Mesothelial cell of epicardium (in vitro differentiated cells): ENCODE measurements at regions not wholly inside any gene's neighbourhood (a gene's known extent, or its start where the extent isn't known, plus 50 kb on each side); places are given as distances from the start of the nearest gene placed in this dataset.

Experiments used
- DNase-seq, 2 experiments: peaks; one replicate each; pipeline ENCODE4 v3.0.0; 2021; ENCODE audit warnings: low spot score in 2 of 2; ENCODE audit not compliant: unreplicated experiment in 2 of 2
- H3K27ac Mint-ChIP-seq: 2 replicates; pipeline ENCODE4 v1.8.0; 2021; ENCODE audit warnings: mixed read lengths
- H3K27me3 Mint-ChIP-seq: 2 replicates; pipeline ENCODE4 v1.8.0; 2021; ENCODE audit warnings: low read depth, mixed read lengths
- H3K36me3 Mint-ChIP-seq: 2 replicates; pipeline ENCODE4 v1.8.0; 2021; ENCODE audit warnings: mixed read lengths
- H3K4me1 Mint-ChIP-seq: 2 replicates; pipeline ENCODE4 v1.8.0; 2021; ENCODE audit warnings: mixed read lengths
- H3K4me3 Mint-ChIP-seq: 2 replicates; pipeline ENCODE4 v1.8.0; 2021; ENCODE audit warnings: mild to moderate bottlenecking, moderate library complexity, mixed read lengths
- H3K9me3 Mint-ChIP-seq: 2 replicates; pipeline ENCODE4 v1.8.0; 2021; ENCODE audit warnings: mixed read lengths
- TF ChIP-seq, protein P1 (sequence below): fragments of 200-600 bp; sonication (generic); IDR thresholded peaks from one replicate; pipeline ENCODE4 v1.5.0; 2021; ENCODE audit warnings: antibody characterized with exemption; ENCODE audit not compliant: unreplicated experiment

GRCh38 chr2:173672573-173673340 is 292.4 kb downstream of the SP3 start:
- no peak overlapping the region for H3K27ac Mint-ChIP-seq
- no peaks in the 10 kb centered on the region for H3K36me3 Mint-ChIP-seq
- H3K4me1 Mint-ChIP-seq, result no peaks in the 10 kb centered on the region
- DNase-seq, result no peak
- no peaks in the 10 kb centered on the region for H3K27me3 Mint-ChIP-seq
- TF ChIP-seq, protein P1, sequence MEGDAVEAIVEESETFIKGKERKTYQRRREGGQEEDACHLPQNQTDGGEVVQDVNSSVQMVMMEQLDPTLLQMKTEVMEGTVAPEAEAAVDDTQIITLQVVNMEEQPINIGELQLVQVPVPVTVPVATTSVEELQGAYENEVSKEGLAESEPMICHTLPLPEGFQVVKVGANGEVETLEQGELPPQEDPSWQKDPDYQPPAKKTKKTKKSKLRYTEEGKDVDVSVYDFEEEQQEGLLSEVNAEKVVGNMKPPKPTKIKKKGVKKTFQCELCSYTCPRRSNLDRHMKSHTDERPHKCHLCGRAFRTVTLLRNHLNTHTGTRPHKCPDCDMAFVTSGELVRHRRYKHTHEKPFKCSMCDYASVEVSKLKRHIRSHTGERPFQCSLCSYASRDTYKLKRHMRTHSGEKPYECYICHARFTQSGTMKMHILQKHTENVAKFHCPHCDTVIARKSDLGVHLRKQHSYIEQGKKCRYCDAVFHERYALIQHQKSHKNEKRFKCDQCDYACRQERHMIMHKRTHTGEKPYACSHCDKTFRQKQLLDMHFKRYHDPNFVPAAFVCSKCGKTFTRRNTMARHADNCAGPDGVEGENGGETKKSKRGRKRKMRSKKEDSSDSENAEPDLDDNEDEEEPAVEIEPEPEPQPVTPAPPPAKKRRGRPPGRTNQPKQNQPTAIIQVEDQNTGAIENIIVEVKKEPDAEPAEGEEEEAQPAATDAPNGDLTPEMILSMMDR, result no peak
- no peak overlapping the region for H3K4me3 Mint-ChIP-seq
- peaks cover 15% of the 10 kb centered on the region for H3K9me3 Mint-ChIP-seq

DNA sequence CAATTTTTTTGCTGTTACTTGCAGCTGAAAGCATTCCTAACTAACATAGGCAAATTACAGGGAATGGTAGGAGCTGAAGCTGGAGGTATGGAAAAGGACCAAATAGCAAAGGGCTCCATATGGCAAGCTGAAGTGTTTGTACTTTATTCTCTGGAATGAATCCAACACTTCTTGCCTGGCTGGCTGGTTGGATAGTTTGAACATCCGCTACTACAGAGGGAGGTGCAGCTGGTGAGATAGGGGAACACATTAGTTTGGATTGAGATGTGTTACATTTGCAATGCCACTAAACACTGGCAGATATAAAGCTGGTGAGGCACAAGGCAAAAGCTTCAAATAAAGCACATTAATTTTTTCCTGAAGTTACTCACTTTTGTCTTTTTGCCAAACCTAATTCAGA is 291.5 kb downstream of the SP3 start:
- no peaks in the 10 kb centered on the region for H3K27me3 Mint-ChIP-seq
- H3K4me1 Mint-ChIP-seq, result no peaks in the 10 kb centered on the region
- H3K9me3 Mint-ChIP-seq, result peaks cover 15% of the 10 kb centered on the region
- H3K27ac Mint-ChIP-seq, result no peak overlapping the region
- TF ChIP-seq, protein P1, result no peak
- no peak overlapping the region for H3K4me3 Mint-ChIP-seq
- H3K36me3 Mint-ChIP-seq, result no peaks in the 10 kb centered on the region
- no peak for DNase-seq

- DNase-seq, result no peak
- Mint-ChIP-seq H3K27me3 (no peaks in the 10 kb centered on the region), H3K9me3 (peaks cover 8% of the 10 kb centered on the region), H3K27ac (no peak overlapping the region), H3K4me3 (no peak overlapping the region), H3K36me3 (no peaks in the 10 kb centered on the region), H3K4me1 (peaks cover 8% of the 10 kb centered on the region)
- TF ChIP-seq, protein P1, result no peak
These were observed 288.5 kb downstream of the SP3 start for GRCh38 chr2:173676647-173677046.

DNA sequence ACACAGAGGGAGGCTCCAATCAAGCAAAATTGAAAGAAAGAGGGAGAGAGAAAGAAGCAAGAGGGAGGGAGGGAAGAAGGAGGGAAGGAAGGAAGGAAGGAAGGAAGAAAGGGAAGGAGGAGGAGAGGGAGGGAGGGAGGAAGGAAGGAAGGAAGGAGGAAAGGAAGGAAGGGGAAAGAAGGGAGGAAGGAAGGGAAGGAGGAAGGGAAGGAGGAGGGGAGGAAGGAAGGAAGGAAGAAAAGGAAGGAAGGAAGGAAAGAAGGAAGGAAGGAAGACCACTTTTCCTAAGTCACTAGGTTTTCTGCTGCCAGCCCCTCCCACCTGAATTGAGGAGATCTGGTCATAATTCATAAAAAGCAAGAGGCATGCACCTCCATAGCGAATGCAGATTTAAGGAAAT is 287.0 kb downstream of the SP3 start:
- no peaks in the 10 kb centered on the region for H3K27me3 Mint-ChIP-seq
- TF ChIP-seq, protein P1, result no peak
- H3K4me1 Mint-ChIP-seq, result peaks cover 17% of the 10 kb centered on the region
- no peak for DNase-seq
- H3K27ac Mint-ChIP-seq, result no peak overlapping the region
- no peaks in the 10 kb centered on the region for H3K36me3 Mint-ChIP-seq
- no peak overlapping the region for H3K4me3 Mint-ChIP-seq
- H3K9me3 Mint-ChIP-seq, result peaks cover 8% of the 10 kb centered on the region

DNA sequence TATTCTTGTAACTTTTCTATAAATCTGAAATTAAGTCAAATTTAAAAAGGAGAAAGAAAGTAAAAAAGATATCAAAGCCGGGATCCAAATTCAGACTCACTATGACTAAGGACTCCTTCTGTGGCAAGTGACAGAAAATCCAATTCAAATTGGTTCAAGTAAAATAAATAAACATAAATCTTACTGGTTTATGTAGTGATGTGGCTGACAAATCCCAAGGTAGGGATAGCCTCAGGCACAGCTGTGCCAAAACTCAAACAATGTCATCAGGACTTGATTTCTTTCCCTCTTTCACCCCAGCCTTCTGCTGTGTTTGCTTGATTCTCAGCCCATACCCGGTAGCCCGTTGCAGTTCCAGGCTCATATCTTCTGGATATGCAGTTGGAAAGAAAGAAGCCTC is 284.6 kb downstream of the SP3 start:
- Mint-ChIP-seq H3K4me3 (no peak overlapping the region), H3K4me1 (peaks cover 36% of the 10 kb centered on the region), H3K27me3 (no peaks in the 10 kb centered on the region), H3K9me3 (peaks cover 1% of the 10 kb centered on the region), H3K36me3 (no peaks in the 10 kb centered on the region), H3K27ac (no peak overlapping the region)
- TF ChIP-seq, protein P1, result no peak
- DNase-seq, result no peak
